HL-60 (cell line): ENCODE measurements at regions not wholly inside any gene's neighbourhood (a gene's known extent, or its start where the extent isn't known, plus 50 kb on each side); places are given as distances from the start of the nearest gene placed in this dataset.

Source experiments
- DNase-seq, 2 experiments: peaks; one replicate each; pipeline ENCODE4 v3.0.0-alpha.2; 2010 to 2020; ENCODE audit warnings: low read depth in 1 of 2, low spot score in 1 of 2
- H3K27ac ChIP-seq: fragments of 250-450 bp; sonication (Bioruptor Pico); replicated peaks from 2 replicates; pipeline ENCODE4 v1.5.1; 2020; ENCODE audit warnings: mild to moderate bottlenecking, moderate library complexity
- H3K27me3 ChIP-seq: fragments of 250-450 bp; sonication (Bioruptor Pico); 2 replicates; pipeline ENCODE4 v1.5.1; 2021; ENCODE audit warnings: mild to moderate bottlenecking, moderate library complexity; ENCODE audit not compliant: insufficient read depth, poor library complexity, severe bottlenecking
- H3K4me3 ChIP-seq: replicated peaks from 2 replicates; pipeline ENCODE4 v1.5.1; 2011; ENCODE audit warnings: mild to moderate bottlenecking, control low read depth, low read length; ENCODE audit not compliant: insufficient read depth
- CTCF ChIP-seq: IDR thresholded peaks from one replicate; pipeline ENCODE4 v1.5.1; 2011; ENCODE audit warnings: low read length, control low read depth, inconsistent platforms; ENCODE audit not compliant: insufficient read depth
- GABPA ChIP-seq: IDR thresholded peaks from 2 replicates; pipeline ENCODE4 v1.6.1; 2012; ENCODE audit warnings: low read depth
- POLR2AphosphoS5 ChIP-seq: IDR thresholded peaks from 2 replicates; pipeline ENCODE4 v1.6.1; 2012; ENCODE audit warnings: low read depth
- REST ChIP-seq: IDR thresholded peaks from 2 replicates; pipeline ENCODE4 v1.6.1; 2012; ENCODE audit warnings: low read depth; ENCODE audit not compliant: insufficient replicate concordance
- SPI1 ChIP-seq: IDR thresholded peaks from 2 replicates; pipeline ENCODE4 v1.6.1; 2012; ENCODE audit warnings: low read depth, mild to moderate bottlenecking, borderline replicate concordance

GRCh38 chr7:131100357-131101054 is 227.2 kb upstream of the MKLN1 start:
- Histone ChIP-seq H3K4me3 (no peak overlapping the region), H3K27me3 (no peaks in the 10 kb centered on the region), H3K27ac (no peak overlapping the region)
- no peak for TF ChIP-seq POLR2AphosphoS5
- TF ChIP-seq REST: no peak
- TF ChIP-seq CTCF: no peak
- no peak for TF ChIP-seq GABPA
- TF ChIP-seq SPI1: no peak
- no peak for DNase-seq

- Histone ChIP-seq H3K27me3 (no peaks in the 10 kb centered on the region), H3K4me3 (no peak overlapping the region), H3K27ac (no peak overlapping the region)
- DNase-seq: peak in 1 of 2 experiments; percentile 47
- TF ChIP-seq SPI1: no peak
- TF ChIP-seq GABPA: no peak
- no peak for TF ChIP-seq REST
- TF ChIP-seq POLR2AphosphoS5: no peak
- no peak for TF ChIP-seq CTCF
Observed at GRCh38 chr7:131103997-131104396, 223.7 kb upstream of the MKLN1 start.

- Histone ChIP-seq H3K27ac (no peak overlapping the region), H3K27me3 (no peaks in the 10 kb centered on the region), H3K4me3 (no peak overlapping the region)
- DNase-seq: no peak
- TF ChIP-seq CTCF (no peak), GABPA (no peak), POLR2AphosphoS5 (no peak), REST (no peak), SPI1 (no peak)
Observed at GRCh38 chr7:131104596-131105293, 222.9 kb upstream of the MKLN1 start.
